CD8-positive, alpha-beta memory T cell (primary cell): ENCODE measurements at regions not wholly inside any gene's neighbourhood (a gene's known extent, or its start where the extent isn't known, plus 50 kb on each side); places are given as distances from the start of the nearest gene placed in this dataset.

Source experiments
- CTCF ChIA-PET: fragments of 350-600 bp; sonication (Branson Sonifier 250); formaldehyde crosslinking; loops from one replicate; lab custom pipeline; 2021; ENCODE audit warnings: antibody characterized with exemption; lab: Charles Lee
- POLR2A ChIA-PET: fragments of 350-600 bp; sonication (Branson Sonifier 250); formaldehyde crosslinking; loops from one replicate; lab custom pipeline; 2021; ENCODE audit warnings: antibody characterized with exemption; lab: Charles Lee
- DNase-seq, 5 donors: peaks; one replicate each; pipeline versions ENCODE4 v3.0.0 to v3.0.0-alpha.2; 2020 to 2022; ENCODE audit warnings: mixed read lengths in 1 of 5
- H3K27ac ChIP-seq: one replicate; pipeline ENCODE4 v1.7.0; 2013; ENCODE audit warnings: low read depth, mild to moderate bottlenecking, low read length, moderate library complexity
- H3K27me3 ChIP-seq: 2 replicates; pipeline ENCODE4 v1.7.0; 2013; ENCODE audit warnings: low read length, mild to moderate bottlenecking; ENCODE audit not compliant: insufficient read depth, poor library complexity, severe bottlenecking
- H3K36me3 ChIP-seq: 2 replicates; pipeline ENCODE4 v1.7.0; 2013; ENCODE audit warnings: mild to moderate bottlenecking, low read length, moderate library complexity; ENCODE audit not compliant: insufficient read depth
- H3K4me1 ChIP-seq: 2 replicates; pipeline ENCODE4 v1.7.0; 2013; ENCODE audit warnings: mild to moderate bottlenecking, low read length, moderate library complexity; ENCODE audit not compliant: insufficient read depth
- H3K4me3 ChIP-seq: 2 replicates; pipeline ENCODE4 v1.7.0; 2013; ENCODE audit warnings: mild to moderate bottlenecking, low read length
- H3K9me3 ChIP-seq: 2 replicates; pipeline ENCODE4 v1.7.0; 2013; ENCODE audit warnings: mild to moderate bottlenecking, low read length
- H3K27ac Mint-ChIP-seq, 8 donors: one replicate each; pipeline ENCODE4 v1.8.0; 2020 to 2021; ENCODE audit warnings: mixed read lengths in 8 of 8, mild to moderate bottlenecking in 6 of 8, inconsistent platforms in 3 of 8, moderate library complexity in 3 of 8
- H3K27me3 Mint-ChIP-seq, 2 donors: one replicate each; pipeline ENCODE4 v1.8.0; 2020 to 2021; ENCODE audit warnings: mixed read lengths in 2 of 2, mild to moderate bottlenecking in 1 of 2, moderate library complexity in 1 of 2
- H3K36me3 Mint-ChIP-seq, 3 donors: one replicate each; pipeline ENCODE4 v1.8.0; 2020 to 2021; ENCODE audit warnings: mixed read lengths in 3 of 3, inconsistent platforms in 1 of 3, mild to moderate bottlenecking in 1 of 3
- H3K4me1 Mint-ChIP-seq, 3 donors: one replicate each; pipeline ENCODE4 v1.8.0; 2020 to 2021; ENCODE audit warnings: mixed read lengths in 3 of 3, inconsistent platforms in 1 of 3, mild to moderate bottlenecking in 1 of 3
- H3K4me3 Mint-ChIP-seq, 7 donors: one replicate each; pipeline ENCODE4 v1.8.0; 2020 to 2021; ENCODE audit warnings: mixed read lengths in 7 of 7, mild to moderate bottlenecking in 6 of 7, moderate library complexity in 4 of 7, inconsistent platforms in 2 of 7
- H3K9me3 Mint-ChIP-seq, 5 donors: one replicate each; pipeline ENCODE4 v1.8.0; 2020 to 2022; ENCODE audit warnings: mixed read lengths in 5 of 5, mild to moderate bottlenecking in 3 of 5, moderate library complexity in 2 of 5, inconsistent platforms in 1 of 5

- H3K27me3 Mint-ChIP-seq = peaks cover 4% of the 10 kb centered on the region in 2 donors
- no peak for DNase-seq
- no peaks in the 10 kb centered on the region for H3K36me3 Mint-ChIP-seq
- H3K4me3 Mint-ChIP-seq = no peak overlapping the region
- H3K27ac ChIP-seq = no peak overlapping the region
- no peaks in the 10 kb centered on the region for H3K4me1 Mint-ChIP-seq
- H3K4me1 ChIP-seq = no peaks in the 10 kb centered on the region
- no peak overlapping the region for H3K4me3 ChIP-seq
- no peaks in the 10 kb centered on the region for H3K36me3 ChIP-seq
- POLR2A ChIA-PET = no interaction called here
- CTCF ChIA-PET = no interaction called here
- no peaks in the 10 kb centered on the region for H3K27me3 ChIP-seq
- H3K27ac Mint-ChIP-seq = no peak overlapping the region
- no peaks in the 10 kb centered on the region for H3K9me3 Mint-ChIP-seq
- no peaks in the 10 kb centered on the region for H3K9me3 ChIP-seq
These were observed 89.9 kb downstream of the SLC24A2 start for GRCh38 chr9:19698960-19699359.

- DNase-seq = no peak
- Histone ChIP-seq H3K27me3 (no peaks in the 10 kb centered on the region), H3K27ac (no peak overlapping the region), H3K4me1 (no peaks in the 10 kb centered on the region), H3K36me3 (no peaks in the 10 kb centered on the region), H3K9me3 (no peaks in the 10 kb centered on the region), H3K4me3 (no peak overlapping the region)
- Mint-ChIP-seq H3K27ac (no peak overlapping the region), H3K9me3 (no peaks in the 10 kb centered on the region), H3K27me3 (peaks cover 0 to 4% of the 10 kb centered on the region in 2 donors), H3K4me1 (no peaks in the 10 kb centered on the region), H3K4me3 (no peak overlapping the region), H3K36me3 (no peaks in the 10 kb centered on the region)
- POLR2A ChIA-PET = no interaction called here
- CTCF ChIA-PET = no interaction called here
These were observed 94.2 kb downstream of the SLC24A2 start for GRCh38 chr9:19694601-19695000.

DNA sequence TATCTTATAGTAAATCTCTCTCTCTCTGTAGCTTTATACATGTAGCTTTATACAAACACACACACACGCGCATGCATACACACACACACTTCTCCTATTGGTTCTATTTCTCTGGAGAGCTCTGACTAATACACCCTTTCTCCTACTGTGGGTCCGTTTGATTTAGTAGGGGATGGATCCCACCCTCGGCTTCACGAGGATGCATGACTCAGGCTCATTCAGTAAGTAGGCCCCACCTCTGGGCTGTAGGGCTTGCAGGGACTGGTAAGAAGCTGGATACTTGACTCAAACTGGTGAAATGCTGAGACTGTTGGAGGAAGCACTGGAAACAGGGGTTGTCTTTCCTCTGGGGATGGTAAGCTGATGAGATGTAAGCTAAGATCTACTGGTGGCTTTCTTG, 98.7 kb downstream of the SLC24A2 start:
- H3K27me3 ChIP-seq = no peaks in the 10 kb centered on the region
- Mint-ChIP-seq H3K4me3 (no peak overlapping the region), H3K36me3 (no peaks in the 10 kb centered on the region), H3K27ac (no peak overlapping the region), H3K27me3 (peaks cover 0 to 4% of the 10 kb centered on the region in 2 donors), H3K9me3 (peaks cover 0 to 10% (median 6%) of the 10 kb centered on the region in 5 donors), H3K4me1 (no peaks in the 10 kb centered on the region)
- ChIA-PET POLR2A (no interaction called here), CTCF (no interaction called here)
- H3K4me3 ChIP-seq = no peak overlapping the region
- H3K4me1 ChIP-seq = no peaks in the 10 kb centered on the region
- no peaks in the 10 kb centered on the region for H3K36me3 ChIP-seq
- H3K9me3 ChIP-seq = no peaks in the 10 kb centered on the region
- no peak for DNase-seq
- H3K27ac ChIP-seq = no peak overlapping the region

- Mint-ChIP-seq H3K27me3 (peaks cover 0 to 1% of the 10 kb centered on the region in 2 donors), H3K4me3 (no peak overlapping the region), H3K27ac (no peak overlapping the region), H3K9me3 (peaks cover 0 to 13% (median 6%) of the 10 kb centered on the region in 5 donors), H3K36me3 (no peaks in the 10 kb centered on the region), H3K4me1 (no peaks in the 10 kb centered on the region)
- H3K4me3 ChIP-seq = no peak overlapping the region
- DNase-seq = no peak
- no peaks in the 10 kb centered on the region for H3K9me3 ChIP-seq
- ChIA-PET CTCF (no interaction called here), POLR2A (no interaction called here)
- H3K36me3 ChIP-seq = no peaks in the 10 kb centered on the region
- no peaks in the 10 kb centered on the region for H3K4me1 ChIP-seq
- no peaks in the 10 kb centered on the region for H3K27me3 ChIP-seq
- no peak overlapping the region for H3K27ac ChIP-seq
These were observed 99.3 kb downstream of the SLC24A2 start for GRCh38 chr9:19689328-19690101.

DNA sequence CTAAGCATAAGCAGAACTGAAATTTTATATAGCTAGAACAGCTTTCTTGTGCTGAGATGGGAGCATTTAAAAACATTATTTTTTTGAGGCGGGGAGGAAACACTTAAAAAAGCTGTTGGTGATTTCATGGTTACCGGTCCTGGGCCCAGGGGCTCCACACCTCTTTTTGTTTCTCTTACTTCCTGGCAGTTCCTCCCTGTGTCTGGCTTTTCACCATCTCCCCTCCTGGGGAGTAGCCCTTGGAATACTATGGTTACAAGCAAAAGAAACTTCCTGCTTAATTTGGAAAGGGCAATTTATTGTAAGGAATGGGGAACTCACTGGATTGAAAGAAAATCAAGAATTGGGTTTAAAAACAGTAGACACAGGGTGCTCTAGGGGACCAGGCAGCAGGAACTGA, 105.1 kb downstream of the SLC24A2 start:
- Mint-ChIP-seq H3K4me3 (no peak overlapping the region), H3K36me3 (no peaks in the 10 kb centered on the region), H3K27me3 (peaks cover 0 to 5% of the 10 kb centered on the region in 2 donors), H3K4me1 (no peaks in the 10 kb centered on the region), H3K9me3 (peaks cover 0 to 13% (median 6%) of the 10 kb centered on the region in 5 donors), H3K27ac (no peak overlapping the region)
- Histone ChIP-seq H3K36me3 (no peaks in the 10 kb centered on the region), H3K4me3 (no peak overlapping the region), H3K27ac (no peak overlapping the region), H3K4me1 (no peaks in the 10 kb centered on the region), H3K9me3 (no peaks in the 10 kb centered on the region), H3K27me3 (no peaks in the 10 kb centered on the region)
- ChIA-PET CTCF (no interaction called here), POLR2A (no interaction called here)
- DNase-seq = no peak

DNA sequence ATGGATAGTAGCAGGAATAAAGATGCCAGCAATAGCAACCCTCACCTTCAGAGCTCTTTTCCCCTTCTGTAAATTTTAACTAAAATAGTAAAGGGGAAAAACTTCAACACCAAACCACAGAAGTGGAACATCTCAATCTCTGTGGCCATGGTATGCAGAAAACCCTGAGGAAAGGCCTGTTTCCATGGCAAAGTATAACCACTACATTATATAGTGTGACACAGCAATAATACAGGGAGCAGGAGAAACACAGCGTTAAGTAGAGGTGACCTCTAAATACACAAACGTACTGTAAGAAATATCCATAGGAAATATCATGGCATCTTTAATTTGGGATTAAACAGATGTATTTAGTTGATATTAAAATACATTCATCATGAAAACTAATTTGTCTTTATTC, 106.4 kb downstream of the SLC24A2 start:
- Histone ChIP-seq H3K4me3 (no peak overlapping the region), H3K27me3 (no peaks in the 10 kb centered on the region), H3K4me1 (no peaks in the 10 kb centered on the region), H3K36me3 (no peaks in the 10 kb centered on the region), H3K9me3 (no peaks in the 10 kb centered on the region), H3K27ac (no peak overlapping the region)
- Mint-ChIP-seq H3K27ac (no peak overlapping the region), H3K9me3 (peaks cover 0 to 13% (median 6%) of the 10 kb centered on the region in 5 donors), H3K4me3 (no peak overlapping the region), H3K27me3 (peaks cover 0 to 5% of the 10 kb centered on the region in 2 donors), H3K36me3 (no peaks in the 10 kb centered on the region), H3K4me1 (no peaks in the 10 kb centered on the region)
- POLR2A ChIA-PET = no interaction called here
- CTCF ChIA-PET = no interaction called here
- no peak for DNase-seq

- Mint-ChIP-seq H3K4me3 (no peak overlapping the region), H3K36me3 (no peaks in the 10 kb centered on the region), H3K27ac (no peak overlapping the region), H3K4me1 (no peaks in the 10 kb centered on the region), H3K27me3 (peaks cover 4 to 5% of the 10 kb centered on the region in 2 donors), H3K9me3 (peaks cover 0 to 13% (median 6%) of the 10 kb centered on the region in 5 donors)
- CTCF ChIA-PET = no interaction called here
- no peak for DNase-seq
- no peaks in the 10 kb centered on the region for H3K27me3 ChIP-seq
- no peak overlapping the region for H3K27ac ChIP-seq
- H3K36me3 ChIP-seq = no peaks in the 10 kb centered on the region
- no peaks in the 10 kb centered on the region for H3K9me3 ChIP-seq
- H3K4me1 ChIP-seq = no peaks in the 10 kb centered on the region
- POLR2A ChIA-PET = no interaction called here
- no peak overlapping the region for H3K4me3 ChIP-seq
These were observed 107.0 kb downstream of the SLC24A2 start for GRCh38 chr9:19681846-19682245.

- no peaks in the 10 kb centered on the region for H3K36me3 ChIP-seq
- H3K27ac Mint-ChIP-seq = no peak overlapping the region
- H3K9me3 Mint-ChIP-seq = peaks cover 0 to 6% (median 0%) of the 10 kb centered on the region in 5 donors
- ChIA-PET POLR2A (no interaction called here), CTCF (no interaction called here)
- H3K4me1 ChIP-seq = no peaks in the 10 kb centered on the region
- no peak overlapping the region for H3K4me3 Mint-ChIP-seq
- H3K4me1 Mint-ChIP-seq = no peaks in the 10 kb centered on the region
- H3K4me3 ChIP-seq = no peak overlapping the region
- no peaks in the 10 kb centered on the region for H3K36me3 Mint-ChIP-seq
- H3K27me3 Mint-ChIP-seq = peaks cover 2 to 8% of the 10 kb centered on the region in 2 donors
- H3K27ac ChIP-seq = no peak overlapping the region
- DNase-seq = no peak
- H3K27me3 ChIP-seq = no peaks in the 10 kb centered on the region
- H3K9me3 ChIP-seq = no peaks in the 10 kb centered on the region
These were observed 110.9 kb downstream of the SLC24A2 start for GRCh38 chr9:19677924-19678323.
